ENCODE measurements at regions not wholly inside any gene's neighbourhood (a gene's known extent, or its start where the extent isn't known, plus 50 kb on each side); places are given as distances from the start of the nearest gene placed in this dataset.

GRCh38 chr5:171544913-171545765 lies 125.7 kb downstream of the FGF18 start:
- H4K91ac ChIP-seq (replicated peaks; ENCODE audit: insufficient read length, low read length): no peak overlapping the region
- no peaks in the 10 kb centered on the region for H3K79me1 ChIP-seq (ENCODE audit: low read depth, low read length)
- H3K14ac ChIP-seq (ENCODE audit: insufficient read length): no peak overlapping the region
- ChIA-PET CTCF (ENCODE audit: partially characterized antibody) (interaction anchor here (1.0 to 3.0 kb wide), 5 partner anchors 18 to 83 kb away, joined by 3 to 16 read pairs (median 3); no protein-coding TSS in a partner anchor), POLR2A (ENCODE audit: partially characterized antibody) (interaction anchor here (0.6 to 1.3 kb wide), 2 partner anchors 24 to 274 kb away, joined by 3 to 5 read pairs; no protein-coding TSS in a partner anchor)
- H3K4me2 ChIP-seq (ENCODE audit: insufficient read depth in 1 of 2, low read depth in 2 of 2, low read length in 2 of 2): no peak overlapping the region
- H3K56ac ChIP-seq (replicated peaks; ENCODE audit: insufficient read length, low read depth, low read length): no peak overlapping the region
- no peak for TF ChIP-seq CREB1 (IDR thresholded peaks at IDR 0.05)
- no peak overlapping the region for H2BK15ac ChIP-seq (ENCODE audit: low read length)
- H3K79me2 ChIP-seq (ENCODE audit: control insufficient read depth in 1 of 2, insufficient read depth in 2 of 2, low read length in 2 of 2): no peaks in the 10 kb centered on the region
- no peaks in the 10 kb centered on the region; a peak in 1 of 7 replicates for H3K27me3 ChIP-seq (replicated peaks in 1 of 4; ENCODE audit: control insufficient read depth in 3 of 4, extremely low read depth in 1 of 4, insufficient read depth in 3 of 4, low read length in 3 of 4)
- H2BK20ac ChIP-seq (ENCODE audit: low read length): no peak overlapping the region
- no peaks in the 10 kb centered on the region for H3K4me1 ChIP-seq (replicated peaks in 1 of 4; ENCODE audit: control insufficient read depth in 3 of 4, insufficient read depth in 4 of 4, low read length in 3 of 4)
- no peak overlapping the region for H2AK5ac ChIP-seq (ENCODE audit: low read depth, low read length)
- H3K27ac ChIP-seq (ENCODE audit: low read depth, low read length): no peak overlapping the region
- FAIRE-seq: no peak
- H2BK120ac ChIP-seq (replicated peaks; ENCODE audit: low read depth, low read length): no peak overlapping the region
- 88% methylated on average over 17 of the region's 17 CpGs; no CpG with 5 or more reads in 1 of the 2 experiments for WGBS, 2 experiments (ENCODE audit: extremely low coverage in 1 of 2, insufficient coverage in 1 of 2, insufficient read length in 1 of 2, insufficient replicate concordance in 2 of 2, low coverage in 1 of 2, low lambda C conversion rate in 2 of 2, missing lambda C conversion rate in 1 of 2)
- H3K4ac ChIP-seq (replicated peaks; ENCODE audit: insufficient read length, low read depth, low read length): no peak overlapping the region
- H3K36me3 ChIP-seq (ENCODE audit: control insufficient read depth in 2 of 4, insufficient read depth in 4 of 4, low read length in 3 of 4): no peaks in the 10 kb centered on the region
- no peak overlapping the region for H4K8ac ChIP-seq (ENCODE audit: extremely low read depth, insufficient read depth, low read length)
- H3K18ac ChIP-seq (ENCODE audit: extremely low read depth, low read length): no peak overlapping the region
- no peak overlapping the region for H3K23ac ChIP-seq (ENCODE audit: insufficient read length)
- DNase-seq (ENCODE audit: low read depth in 1 of 2, low spot score in 2 of 2): no peak
- H2BK5ac ChIP-seq (ENCODE audit: low read depth, low read length): no peak overlapping the region
- no peaks in the 10 kb centered on the region for H3K23me2 ChIP-seq (ENCODE audit: low read depth, low read length)
- H3K9me3 ChIP-seq (ENCODE audit: insufficient read depth in 2 of 2, low read depth in 1 of 2, low read length in 1 of 2): no peaks in the 10 kb centered on the region
- no peaks in the 10 kb centered on the region for H4K20me1 ChIP-seq (replicated peaks in 1 of 2; ENCODE audit: control insufficient read depth in 1 of 2, insufficient read depth in 2 of 2, low read length in 2 of 2)
- no peak overlapping the region for H4K5ac ChIP-seq (ENCODE audit: insufficient read length, low read depth, low read length)
- H2BK12ac ChIP-seq (ENCODE audit: low read depth, low read length): no peak overlapping the region
- H3K9ac ChIP-seq (replicated peaks in 1 of 4; ENCODE audit: extremely low read depth in 1 of 4, low read depth in 3 of 4, low read length in 3 of 4): no peak overlapping the region
- no peak overlapping the region for H2AFZ ChIP-seq (ENCODE audit: low read length)
- H3K4me3 ChIP-seq (ENCODE audit: extremely low read depth in 1 of 4, insufficient read depth in 2 of 4, low read depth in 3 of 4, low read length in 4 of 4): no peak overlapping the region

Measured in H1 (cell line).